ENCODE measurements at regions not wholly inside any gene's neighbourhood (a gene's known extent, or its start where the extent isn't known, plus 50 kb on each side); places are given as distances from the start of the nearest gene placed in this dataset.
"Not testable (repeated sequence)": the region's sequence is repeated elsewhere in the genome, so short reads cannot be mapped to it uniquely, and the experiment has no call there.

GRCh38 chr10:118874171-118874570, 119.4 kb upstream of the CACUL1 start:
- H3K36me3 ChIP-seq (ENCODE audit: control insufficient read depth, insufficient read depth, low read length, severe bottlenecking): no peaks in the 10 kb centered on the region
- H3K4me3 ChIP-seq (ENCODE audit: low read length): no peak overlapping the region
- H3K27me3 ChIP-seq (replicated peaks; ENCODE audit: control insufficient read depth, insufficient read depth, low read length): no peaks in the 10 kb centered on the region
- H3K9me3 ChIP-seq (ENCODE audit: control insufficient read depth, low read length): peaks cover 14% of the 10 kb centered on the region
- no peak for DNase-seq (ENCODE audit: low read depth)
- no peak overlapping the region for H3K9ac ChIP-seq (ENCODE audit: low read length)
- peaks cover 34% of the 10 kb centered on the region for H3K4me1 ChIP-seq (ENCODE audit: control insufficient read depth, insufficient read depth, low read length)

DNA sequence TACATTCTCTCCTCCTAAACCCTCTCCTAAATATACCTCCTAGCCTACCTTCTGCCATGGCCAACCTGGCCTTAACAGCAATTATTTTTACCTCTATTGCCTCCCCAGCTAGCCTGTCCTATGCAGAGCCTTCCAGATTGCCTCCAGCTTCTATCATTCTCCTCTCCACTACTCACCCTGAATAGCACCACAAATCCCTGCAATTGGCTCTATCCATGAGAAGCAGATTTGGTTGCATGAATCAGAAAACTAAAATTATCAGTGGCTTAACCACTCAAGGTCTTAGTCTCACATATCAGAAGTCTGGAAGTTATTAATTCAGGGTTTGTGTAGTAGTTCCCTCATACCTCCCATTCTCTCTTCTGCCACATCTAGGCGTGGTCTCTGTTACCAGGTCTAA, 120.3 kb upstream of the CACUL1 start:
- Histone ChIP-seq H3K36me3 (ENCODE audit: control insufficient read depth, insufficient read depth, low read length, severe bottlenecking) (no peaks in the 10 kb centered on the region), H3K4me1 (ENCODE audit: control insufficient read depth, insufficient read depth, low read length) (peaks cover 33% of the 10 kb centered on the region), H3K27me3 (replicated peaks; ENCODE audit: control insufficient read depth, insufficient read depth, low read length) (no peaks in the 10 kb centered on the region), H3K9me3 (ENCODE audit: control insufficient read depth, low read length) (peaks cover 14% of the 10 kb centered on the region), H3K9ac (ENCODE audit: low read length) (no peak overlapping the region), H3K4me3 (ENCODE audit: low read length) (no peak overlapping the region)
- DNase-seq (ENCODE audit: low read depth): no peak

- H3K36me3 ChIP-seq (ENCODE audit: control insufficient read depth, insufficient read depth, low read length, severe bottlenecking): no peaks in the 10 kb centered on the region
- H3K9me3 ChIP-seq (ENCODE audit: control insufficient read depth, low read length): no peaks in the 10 kb centered on the region
- H3K4me3 ChIP-seq (ENCODE audit: low read length): no peak overlapping the region
- no peak for DNase-seq (ENCODE audit: low read depth)
- H3K9ac ChIP-seq (ENCODE audit: low read length): no peak overlapping the region
- H3K27me3 ChIP-seq (replicated peaks; ENCODE audit: control insufficient read depth, insufficient read depth, low read length): peaks cover 6% of the 10 kb centered on the region
- no peaks in the 10 kb centered on the region for H3K4me1 ChIP-seq (ENCODE audit: control insufficient read depth, insufficient read depth, low read length)
Measured at GRCh38 chr10:118882741-118883140, 128.0 kb upstream of the CACUL1 start.

- no peak overlapping the region for H3K9ac ChIP-seq (ENCODE audit: low read length)
- DNase-seq (ENCODE audit: low read depth): no peak
- H3K27me3 ChIP-seq (replicated peaks; ENCODE audit: control insufficient read depth, insufficient read depth, low read length): peaks cover 16% of the 10 kb centered on the region
- H3K9me3 ChIP-seq (ENCODE audit: control insufficient read depth, low read length): peaks cover 11% of the 10 kb centered on the region
- no peaks in the 10 kb centered on the region for H3K4me1 ChIP-seq (ENCODE audit: control insufficient read depth, insufficient read depth, low read length)
- no peak overlapping the region for H3K4me3 ChIP-seq (ENCODE audit: low read length)
- no peaks in the 10 kb centered on the region for H3K36me3 ChIP-seq (ENCODE audit: control insufficient read depth, insufficient read depth, low read length, severe bottlenecking)
Measured at GRCh38 chr10:118892255-118892654, 137.3 kb upstream of the NANOS1 start.

GRCh38 chr10:118894891-118895290, 134.6 kb upstream of the NANOS1 start:
- DNase-seq (ENCODE audit: low read depth); H3K9ac ChIP-seq (ENCODE audit: low read length): not testable (repeated sequence)
- peaks cover 15% of the 10 kb centered on the region for H3K9me3 ChIP-seq (ENCODE audit: control insufficient read depth, low read length)

GRCh38 chr10:118900617-118901016, 128.9 kb upstream of the NANOS1 start:
- H3K4me3 ChIP-seq (ENCODE audit: low read length): no peak overlapping the region
- H3K4me1 ChIP-seq (ENCODE audit: control insufficient read depth, insufficient read depth, low read length): peaks cover 3% of the 10 kb centered on the region
- no peaks in the 10 kb centered on the region for H3K36me3 ChIP-seq (ENCODE audit: control insufficient read depth, insufficient read depth, low read length, severe bottlenecking)
- DNase-seq (ENCODE audit: low read depth): no peak
- H3K9ac ChIP-seq (ENCODE audit: low read length): no peak overlapping the region
- H3K9me3 ChIP-seq (ENCODE audit: control insufficient read depth, low read length): peaks cover 8% of the 10 kb centered on the region
- peaks cover 18% of the 10 kb centered on the region for H3K27me3 ChIP-seq (replicated peaks; ENCODE audit: control insufficient read depth, insufficient read depth, low read length)

More at GRCh38 chr10:118894891-118895290, 134.6 kb upstream of the NANOS1 start:
- not testable (repeated sequence) for H3K4me3 ChIP-seq (ENCODE audit: low read length); H3K4me1 ChIP-seq (ENCODE audit: control insufficient read depth, insufficient read depth, low read length); H3K36me3 ChIP-seq (ENCODE audit: control insufficient read depth, insufficient read depth, low read length, severe bottlenecking)
- H3K27me3 ChIP-seq (replicated peaks; ENCODE audit: control insufficient read depth, insufficient read depth, low read length): peaks cover 10% of the 10 kb centered on the region

GRCh38 chr10:118901380-118901779, 128.1 kb upstream of the NANOS1 start:
- H3K4me1 ChIP-seq (ENCODE audit: control insufficient read depth, insufficient read depth, low read length): peaks cover 3% of the 10 kb centered on the region
- DNase-seq (ENCODE audit: low read depth): no peak
- no peaks in the 10 kb centered on the region for H3K36me3 ChIP-seq (ENCODE audit: control insufficient read depth, insufficient read depth, low read length, severe bottlenecking)
- H3K9me3 ChIP-seq (ENCODE audit: control insufficient read depth, low read length): peaks cover 8% of the 10 kb centered on the region
- no peak overlapping the region for H3K9ac ChIP-seq (ENCODE audit: low read length)
- H3K4me3 ChIP-seq (ENCODE audit: low read length): no peak overlapping the region
- H3K27me3 ChIP-seq (replicated peaks; ENCODE audit: control insufficient read depth, insufficient read depth, low read length): peaks cover 18% of the 10 kb centered on the region

- no peaks in the 10 kb centered on the region for H3K36me3 ChIP-seq (ENCODE audit: control insufficient read depth, insufficient read depth, low read length, severe bottlenecking)
- DNase-seq (ENCODE audit: low read depth): no peak
- no peak overlapping the region for H3K9ac ChIP-seq (ENCODE audit: low read length)
- peaks cover 3% of the 10 kb centered on the region for H3K4me1 ChIP-seq (ENCODE audit: control insufficient read depth, insufficient read depth, low read length)
- peaks cover 18% of the 10 kb centered on the region for H3K27me3 ChIP-seq (replicated peaks; ENCODE audit: control insufficient read depth, insufficient read depth, low read length)
- peaks cover 8% of the 10 kb centered on the region for H3K9me3 ChIP-seq (ENCODE audit: control insufficient read depth, low read length)
- H3K4me3 ChIP-seq (ENCODE audit: low read length): no peak overlapping the region
Measured at GRCh38 chr10:118901906-118902305, 127.6 kb upstream of the NANOS1 start.

GRCh38 chr10:118902656-118903055, 126.9 kb upstream of the NANOS1 start:
- not testable (repeated sequence) for H3K9me3 ChIP-seq (ENCODE audit: control insufficient read depth, low read length); DNase-seq (ENCODE audit: low read depth); H3K4me3 ChIP-seq (ENCODE audit: low read length); H3K9ac ChIP-seq (ENCODE audit: low read length); H3K36me3 ChIP-seq (ENCODE audit: control insufficient read depth, insufficient read depth, low read length, severe bottlenecking); H3K4me1 ChIP-seq (ENCODE audit: control insufficient read depth, insufficient read depth, low read length)
- peaks cover 18% of the 10 kb centered on the region for H3K27me3 ChIP-seq (replicated peaks; ENCODE audit: control insufficient read depth, insufficient read depth, low read length)

DNA sequence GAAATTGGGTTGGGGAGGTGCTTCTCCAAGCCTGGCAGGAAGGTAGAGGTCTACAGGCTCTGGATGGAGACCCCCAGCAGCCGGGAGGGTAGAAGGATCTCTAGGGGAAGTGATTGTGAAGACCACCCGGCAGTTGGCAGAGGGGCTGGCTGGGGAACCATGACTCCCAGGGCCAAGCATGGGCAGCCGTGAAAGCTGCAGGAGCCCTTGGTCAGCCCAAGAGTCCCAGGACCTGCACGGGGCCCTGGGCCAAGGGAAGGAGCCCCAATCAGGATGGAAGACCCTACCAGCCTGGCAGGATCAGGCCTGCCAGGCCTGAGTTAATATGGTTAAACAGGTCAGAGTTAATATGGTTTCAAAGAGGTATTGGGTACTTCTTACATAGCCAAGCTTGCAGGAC, 126.3 kb upstream of the NANOS1 start:
- H3K9ac ChIP-seq (ENCODE audit: low read length): no peak overlapping the region
- no peak overlapping the region for H3K4me3 ChIP-seq (ENCODE audit: low read length)
- peaks cover 3% of the 10 kb centered on the region for H3K4me1 ChIP-seq (ENCODE audit: control insufficient read depth, insufficient read depth, low read length)
- H3K36me3 ChIP-seq (ENCODE audit: control insufficient read depth, insufficient read depth, low read length, severe bottlenecking): no peaks in the 10 kb centered on the region
- no peak for DNase-seq (ENCODE audit: low read depth)
- H3K9me3 ChIP-seq (ENCODE audit: control insufficient read depth, low read length): peaks cover 4% of the 10 kb centered on the region
- H3K27me3 ChIP-seq (replicated peaks; ENCODE audit: control insufficient read depth, insufficient read depth, low read length): peaks cover 18% of the 10 kb centered on the region

DNA sequence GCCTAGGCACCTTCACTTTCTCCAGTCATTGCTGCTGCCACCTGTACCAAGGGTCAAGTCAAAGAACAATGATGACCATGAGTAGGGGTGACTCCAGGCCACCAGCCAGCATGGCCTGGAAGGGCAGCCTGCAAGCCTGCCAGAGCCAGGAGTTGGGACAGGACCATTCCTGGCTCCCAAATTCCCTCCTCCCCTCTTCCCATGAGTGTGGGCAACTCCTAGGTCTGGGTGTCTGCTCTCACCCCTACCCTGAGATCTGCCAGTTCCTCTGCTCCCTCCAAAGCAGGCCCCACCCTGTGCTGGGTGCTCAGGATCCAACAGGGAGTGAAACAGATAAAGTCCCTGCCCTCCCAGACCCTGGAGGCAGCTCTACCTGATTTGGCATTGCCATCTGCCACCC, 125.8 kb upstream of the NANOS1 start:
- Histone ChIP-seq H3K4me3 (ENCODE audit: low read length) (no peak overlapping the region), H3K9ac (ENCODE audit: low read length) (no peak overlapping the region), H3K9me3 (ENCODE audit: control insufficient read depth, low read length) (peaks cover under 1% of the 10 kb centered on the region), H3K4me1 (ENCODE audit: control insufficient read depth, insufficient read depth, low read length) (peaks cover 3% of the 10 kb centered on the region), H3K36me3 (ENCODE audit: control insufficient read depth, insufficient read depth, low read length, severe bottlenecking) (no peaks in the 10 kb centered on the region), H3K27me3 (replicated peaks; ENCODE audit: control insufficient read depth, insufficient read depth, low read length) (peaks cover 18% of the 10 kb centered on the region)
- no peak for DNase-seq (ENCODE audit: low read depth)

DNA sequence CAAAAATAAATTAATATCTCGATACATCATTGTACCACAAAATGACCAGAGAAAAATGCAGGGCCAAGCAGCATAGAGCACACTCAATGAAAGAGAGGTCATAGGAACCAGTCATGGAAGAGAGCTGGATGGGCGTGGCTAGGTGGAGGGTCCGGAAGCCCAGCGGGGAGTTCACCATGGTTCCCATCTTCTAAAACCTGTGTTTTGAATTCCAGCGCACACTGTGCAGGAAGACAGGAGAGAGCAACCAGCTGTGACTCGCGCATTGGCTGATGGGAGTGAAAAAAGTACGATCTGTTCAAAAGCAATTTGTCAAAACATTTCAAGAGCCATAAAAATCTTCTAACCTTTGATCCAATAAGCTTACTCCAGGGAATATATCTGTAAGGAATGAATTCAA, 125.2 kb upstream of the NANOS1 start:
- Histone ChIP-seq H3K9me3 (ENCODE audit: control insufficient read depth, low read length) (no peaks in the 10 kb centered on the region), H3K4me1 (ENCODE audit: control insufficient read depth, insufficient read depth, low read length) (peaks cover 7% of the 10 kb centered on the region), H3K27me3 (replicated peaks; ENCODE audit: control insufficient read depth, insufficient read depth, low read length) (peaks cover 18% of the 10 kb centered on the region), H3K9ac (ENCODE audit: low read length) (no peak overlapping the region), H3K4me3 (ENCODE audit: low read length) (no peak overlapping the region), H3K36me3 (ENCODE audit: control insufficient read depth, insufficient read depth, low read length, severe bottlenecking) (no peaks in the 10 kb centered on the region)
- DNase-seq (ENCODE audit: low read depth): no peak
